ENCODE measurements at regions not wholly inside any gene's neighbourhood (a gene's known extent, or its start where the extent isn't known, plus 50 kb on each side); places are given as distances from the start of the nearest gene placed in this dataset.

GRCh38 chr11:103662880-103663279 lies 373.6 kb upstream of the DDI1 start:
- intact Hi-C loops (cut with DNase I): no loop called here
- Histone ChIP-seq H3K27ac (no peak overlapping the region), H3K36me3 (no peaks in the 10 kb centered on the region), H3K4me1 (no peaks in the 10 kb centered on the region), H3K9me3 (no peaks in the 10 kb centered on the region), H3K27me3 (no peaks in the 10 kb centered on the region), H3K4me3 (no peak overlapping the region)
- TF ChIP-seq CTCF (IDR thresholded peaks at IDR 0.05): no peak
- DNase-seq (no peak), ATAC-seq (peak; percentile 30)

GRCh38 chr11:103668859-103669258 lies 367.6 kb upstream of the DDI1 start:
- no peaks in the 10 kb centered on the region for H3K9me3 ChIP-seq
- H3K27me3 ChIP-seq: no peaks in the 10 kb centered on the region
- no peak for TF ChIP-seq CTCF (IDR thresholded peaks at IDR 0.05)
- DNase-seq (no peak), ATAC-seq (no peak)
- H3K4me1 ChIP-seq: no peaks in the 10 kb centered on the region
- H3K27ac ChIP-seq: no peak overlapping the region
- intact Hi-C loops (cut with DNase I): no loop called here
- H3K4me3 ChIP-seq: no peak overlapping the region
- no peaks in the 10 kb centered on the region for H3K36me3 ChIP-seq

- H3K9me3 ChIP-seq: no peaks in the 10 kb centered on the region
- no peaks in the 10 kb centered on the region for H3K36me3 ChIP-seq
- no peak for TF ChIP-seq CTCF (IDR thresholded peaks at IDR 0.05)
- no peak overlapping the region for H3K4me3 ChIP-seq
- intact Hi-C loops (cut with DNase I): no loop called here
- ATAC-seq (no peak), DNase-seq (no peak)
- H3K4me1 ChIP-seq: no peaks in the 10 kb centered on the region
- no peak overlapping the region for H3K27ac ChIP-seq
- H3K27me3 ChIP-seq: no peaks in the 10 kb centered on the region
Observed at GRCh38 chr11:103671143-103671651, 365.2 kb upstream of the DDI1 start.

GRCh38 chr11:103673773-103674172 lies 362.7 kb upstream of the DDI1 start:
- DNase-seq: no peak
- intact Hi-C loops (cut with DNase I): no loop called here

GRCh38 chr11:103676413-103676812 lies 360.0 kb upstream of the DDI1 start:
- Histone ChIP-seq H3K27me3 (no peaks in the 10 kb centered on the region), H3K9me3 (no peaks in the 10 kb centered on the region), H3K4me3 (no peak overlapping the region), H3K4me1 (no peaks in the 10 kb centered on the region), H3K27ac (no peak overlapping the region), H3K36me3 (no peaks in the 10 kb centered on the region)
- DNase-seq (no peak), ATAC-seq (no peak)
- TF ChIP-seq CTCF (IDR thresholded peaks at IDR 0.05): no peak
- intact Hi-C loops (cut with DNase I): no loop called here

More at GRCh38 chr11:103673773-103674172, 362.7 kb upstream of the DDI1 start:
- H3K36me3 ChIP-seq: no peaks in the 10 kb centered on the region
- H3K27me3 ChIP-seq: no peaks in the 10 kb centered on the region
- no peak for TF ChIP-seq CTCF (IDR thresholded peaks at IDR 0.05)
- H3K27ac ChIP-seq: no peak overlapping the region
- H3K4me1 ChIP-seq: no peaks in the 10 kb centered on the region
- no peak for ATAC-seq
- no peak overlapping the region for H3K4me3 ChIP-seq
- H3K9me3 ChIP-seq: no peaks in the 10 kb centered on the region
